Stomach smooth muscle (tissue), 2 donors: ENCODE measurements at regions not wholly inside any gene's neighbourhood (a gene's known extent, or its start where the extent isn't known, plus 50 kb on each side); places are given as distances from the start of the nearest gene placed in this dataset.

Experiments used
- H3K27ac ChIP-seq: one replicate; pipeline ENCODE4 v1.7.0; 2013; ENCODE audit warnings: mild to moderate bottlenecking, low read length, inconsistent platforms
- H3K27me3 ChIP-seq, 2 donors: one replicate each; pipeline ENCODE4 v1.7.0; 2013; ENCODE audit warnings: low read length in 2 of 2; ENCODE audit not compliant: insufficient read depth in 2 of 2, control insufficient read depth in 1 of 2
- H3K36me3 ChIP-seq, 2 donors: one replicate each; pipeline ENCODE4 v1.7.0; 2013; ENCODE audit warnings: low read length in 2 of 2; ENCODE audit not compliant: control insufficient read depth in 2 of 2, insufficient read depth in 2 of 2
- H3K4me1 ChIP-seq: one replicate; pipeline ENCODE4 v1.7.0; 2013; ENCODE audit warnings: low read length; ENCODE audit not compliant: control insufficient read depth, insufficient read depth
- H3K4me3 ChIP-seq, 2 donors: one replicate each; pipeline ENCODE4 v1.7.0; 2013; ENCODE audit warnings: low read length in 2 of 2
- H3K9ac ChIP-seq, 2 donors: one replicate each; pipeline ENCODE4 v1.7.0; 2013; ENCODE audit warnings: low read length in 2 of 2, mild to moderate bottlenecking in 1 of 2
- H3K9me3 ChIP-seq, 2 donors: one replicate each; pipeline ENCODE4 v1.7.0; 2013; ENCODE audit warnings: low read length in 2 of 2; ENCODE audit not compliant: control insufficient read depth in 2 of 2
- donor health status: healthy.
- donor health status: Pancreatic carcinoma.

GRCh38 chr10:33991924-33992323 lies 657.5 kb upstream of the NRP1 start:
- H3K36me3 ChIP-seq, result no peaks in the 10 kb centered on the region
- H3K27ac ChIP-seq, result no peak overlapping the region
- no peak overlapping the region for H3K4me3 ChIP-seq
- no peak overlapping the region for H3K9ac ChIP-seq
- H3K9me3 ChIP-seq, result no peaks in the 10 kb centered on the region
- no peaks in the 10 kb centered on the region for H3K4me1 ChIP-seq
- H3K27me3 ChIP-seq, result no peaks in the 10 kb centered on the region

- no peak overlapping the region for H3K27ac ChIP-seq
- H3K9ac ChIP-seq, result no peak overlapping the region
- peaks cover 0 to 3% of the 10 kb centered on the region in 2 donors for H3K9me3 ChIP-seq
- H3K4me1 ChIP-seq, result no peaks in the 10 kb centered on the region
- no peaks in the 10 kb centered on the region for H3K36me3 ChIP-seq
- no peaks in the 10 kb centered on the region for H3K27me3 ChIP-seq
- H3K4me3 ChIP-seq, result no peak overlapping the region
These were observed 652.0 kb upstream of the NRP1 start for GRCh38 chr10:33986515-33986914.

DNA sequence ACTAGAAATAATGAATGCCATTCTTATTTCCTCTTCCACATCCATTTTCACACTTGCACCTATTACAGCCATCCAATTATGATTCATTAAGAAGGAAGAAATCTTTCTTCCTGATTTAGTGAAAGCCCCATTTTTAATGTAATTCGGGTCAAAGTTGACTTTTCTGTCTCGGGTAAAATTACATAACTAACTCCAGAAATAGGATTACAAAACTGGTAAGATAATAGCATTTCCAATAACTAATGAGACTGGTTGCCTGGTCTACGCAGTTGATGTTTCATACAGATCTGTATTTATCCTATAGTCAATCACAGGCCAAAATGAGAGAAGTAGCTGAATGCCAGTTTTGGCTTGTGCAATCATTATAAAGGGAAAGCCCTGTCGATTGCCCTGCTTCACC lies 651.5 kb upstream of the NRP1 start:
- Histone ChIP-seq H3K36me3 (no peaks in the 10 kb centered on the region), H3K27ac (no peak overlapping the region), H3K9me3 (peaks cover 0 to 3% of the 10 kb centered on the region in 2 donors), H3K27me3 (no peaks in the 10 kb centered on the region), H3K4me1 (no peaks in the 10 kb centered on the region), H3K9ac (no peak overlapping the region), H3K4me3 (no peak overlapping the region)

- Histone ChIP-seq H3K4me1 (no peaks in the 10 kb centered on the region), H3K9me3 (peaks cover 0 to 3% of the 10 kb centered on the region in 2 donors), H3K36me3 (no peaks in the 10 kb centered on the region), H3K4me3 (no peak overlapping the region), H3K27ac (no peak overlapping the region), H3K9ac (no peak overlapping the region), H3K27me3 (no peaks in the 10 kb centered on the region)
These were observed 648.5 kb upstream of the NRP1 start for GRCh38 chr10:33982995-33983394.

DNA sequence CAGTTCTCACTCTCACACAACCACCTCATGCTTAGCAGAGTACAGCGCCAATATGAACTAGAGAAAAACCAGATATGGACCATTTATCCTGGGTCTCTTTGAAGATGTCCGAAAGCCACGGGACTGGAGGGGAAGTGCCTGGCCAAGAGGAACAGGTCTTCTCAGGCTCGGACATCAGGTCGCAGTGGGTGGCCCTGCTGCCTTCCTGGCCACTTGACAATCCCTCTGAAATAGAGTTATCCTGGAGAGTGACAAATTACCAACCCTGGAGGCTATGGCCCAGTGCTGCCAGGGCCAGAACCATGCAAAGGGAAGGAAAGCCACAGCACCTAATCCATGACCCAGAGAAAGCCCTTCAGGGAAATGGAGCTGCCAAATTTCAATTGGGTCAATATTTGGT lies 646.8 kb upstream of the NRP1 start:
- Histone ChIP-seq H3K4me1 (no peaks in the 10 kb centered on the region), H3K9ac (no peak overlapping the region), H3K36me3 (no peaks in the 10 kb centered on the region), H3K4me3 (no peak overlapping the region), H3K9me3 (peaks cover 0 to 3% of the 10 kb centered on the region in 2 donors), H3K27ac (no peak overlapping the region), H3K27me3 (no peaks in the 10 kb centered on the region)

DNA sequence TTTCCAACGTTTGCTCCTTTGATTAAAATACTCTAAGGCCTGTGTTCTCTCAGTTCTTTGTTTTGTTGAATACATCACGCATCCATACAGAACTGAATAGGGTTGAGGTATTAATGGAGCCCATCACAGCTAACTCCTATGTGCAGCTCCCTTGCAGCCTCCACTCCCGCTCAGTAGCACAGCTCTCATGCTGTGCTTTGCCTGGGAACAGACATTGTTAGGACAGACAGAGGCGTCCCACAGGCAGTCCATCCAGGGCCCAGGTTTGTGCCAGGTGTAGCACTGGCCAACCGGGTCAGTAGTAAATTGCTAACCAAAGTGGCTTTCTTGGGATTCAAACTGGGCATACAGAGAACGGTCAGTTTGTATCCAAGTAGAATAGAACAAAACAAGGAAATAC lies 644.7 kb upstream of the NRP1 start:
- Histone ChIP-seq H3K9ac (no peak overlapping the region), H3K9me3 (peaks cover 0 to 3% of the 10 kb centered on the region in 2 donors)

DNA sequence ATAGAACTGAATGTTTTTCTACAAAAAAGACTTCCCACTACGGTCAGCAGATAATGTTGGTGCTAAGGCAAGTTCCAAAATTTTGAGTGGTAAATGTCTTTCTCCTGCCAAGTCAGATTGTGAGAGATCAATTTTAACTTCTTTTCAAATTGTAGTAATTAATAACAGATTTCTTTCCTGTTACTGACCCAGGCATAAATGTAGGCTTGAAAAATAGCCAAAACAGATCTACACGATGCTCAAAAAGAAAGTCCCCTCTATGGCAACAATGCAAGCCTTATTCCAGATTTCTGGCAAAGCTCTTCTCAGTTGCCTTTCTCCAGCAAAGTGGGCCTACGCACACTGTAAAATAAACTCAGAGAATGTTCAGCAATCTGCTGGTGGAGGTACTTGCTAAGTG lies 641.0 kb upstream of the NRP1 start:
- H3K27me3 ChIP-seq, result no peaks in the 10 kb centered on the region
- no peak overlapping the region for H3K27ac ChIP-seq
- H3K9ac ChIP-seq, result no peak overlapping the region
- no peaks in the 10 kb centered on the region for H3K9me3 ChIP-seq
- H3K36me3 ChIP-seq, result no peaks in the 10 kb centered on the region
- H3K4me3 ChIP-seq, result no peak overlapping the region
- no peaks in the 10 kb centered on the region for H3K4me1 ChIP-seq

More for the DNA sequence above, 644.7 kb upstream of the NRP1 start:
- Histone ChIP-seq H3K36me3 (no peaks in the 10 kb centered on the region), H3K4me3 (no peak overlapping the region), H3K27ac (no peak overlapping the region), H3K4me1 (no peaks in the 10 kb centered on the region), H3K27me3 (no peaks in the 10 kb centered on the region)

DNA sequence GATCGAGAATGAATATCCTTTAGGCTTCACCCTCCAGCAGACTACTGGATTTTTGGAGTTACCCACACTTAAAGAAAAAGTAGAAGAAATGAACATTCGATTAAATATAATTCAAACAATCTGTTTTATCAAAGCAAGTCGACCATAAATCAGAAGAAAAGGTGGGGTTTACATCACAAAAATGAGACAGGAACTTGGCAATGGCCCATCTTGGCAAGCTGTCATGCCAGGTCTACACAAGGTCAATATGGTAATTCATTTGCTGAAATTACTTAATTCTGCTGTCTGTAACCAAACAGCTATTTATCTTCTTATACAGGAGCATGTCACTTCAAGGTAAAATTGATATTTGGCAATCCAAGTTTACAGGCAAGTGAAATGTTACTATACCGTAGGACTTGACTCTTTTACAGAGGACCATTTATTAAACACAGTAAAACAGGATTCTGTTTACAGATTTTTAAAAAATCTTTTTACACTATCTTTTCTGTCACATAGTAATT lies 640.6 kb upstream of the NRP1 start:
- Histone ChIP-seq H3K27me3 (no peaks in the 10 kb centered on the region), H3K9ac (no peak overlapping the region), H3K4me3 (no peak overlapping the region), H3K27ac (no peak overlapping the region), H3K9me3 (no peaks in the 10 kb centered on the region), H3K4me1 (no peaks in the 10 kb centered on the region), H3K36me3 (no peaks in the 10 kb centered on the region)

DNA sequence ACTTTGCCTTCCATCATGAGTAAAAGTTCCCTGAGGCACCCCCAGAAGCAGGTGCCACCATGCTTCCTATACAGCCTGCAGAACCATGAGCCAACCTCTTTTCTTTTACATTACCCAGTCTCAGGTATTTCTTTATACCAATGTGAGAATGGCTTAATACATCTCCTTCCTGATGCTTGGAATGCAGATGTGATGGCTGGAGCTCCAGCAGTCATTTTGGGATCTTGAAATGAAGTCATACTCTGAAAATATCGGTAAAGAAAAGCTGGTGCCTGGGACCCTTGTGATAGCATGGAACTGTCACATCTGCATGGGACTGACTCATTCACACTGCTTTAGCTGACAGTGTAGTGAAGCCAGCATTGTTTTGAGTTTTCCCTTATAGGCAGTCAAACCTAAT lies 634.5 kb upstream of the NRP1 start:
- no peak overlapping the region for H3K9ac ChIP-seq
- no peaks in the 10 kb centered on the region for H3K36me3 ChIP-seq
- H3K4me1 ChIP-seq, result no peaks in the 10 kb centered on the region
- H3K9me3 ChIP-seq, result peaks cover 0 to 4% of the 10 kb centered on the region in 2 donors
- no peak overlapping the region for H3K4me3 ChIP-seq
- no peaks in the 10 kb centered on the region for H3K27me3 ChIP-seq
- H3K27ac ChIP-seq, result no peak overlapping the region

DNA sequence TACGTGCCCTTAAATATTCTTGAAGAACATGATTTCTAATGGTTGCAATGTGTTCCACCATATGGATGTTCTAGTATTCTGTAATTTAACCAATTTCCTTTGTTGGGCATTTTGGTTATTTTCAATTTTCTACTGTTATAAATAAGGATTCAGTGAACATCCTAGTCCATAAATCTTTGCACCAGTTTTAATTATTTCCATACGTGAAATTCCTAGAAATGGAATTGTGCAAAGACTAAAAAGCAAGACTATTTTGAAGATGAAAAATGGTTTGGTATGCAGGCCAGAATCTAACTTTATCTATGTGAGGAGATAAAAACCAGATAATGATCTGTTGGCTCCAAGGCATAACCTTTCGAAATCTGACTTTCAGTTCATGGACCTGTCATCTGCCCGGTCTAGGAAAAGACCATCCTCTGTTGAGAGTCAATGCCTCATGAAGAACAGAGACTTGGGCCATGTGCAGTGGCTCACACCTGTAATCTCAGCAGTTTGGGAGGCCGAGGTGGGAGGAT lies 633.2 kb upstream of the NRP1 start:
- no peaks in the 10 kb centered on the region for H3K36me3 ChIP-seq
- no peak overlapping the region for H3K27ac ChIP-seq
- peaks cover 0 to 4% of the 10 kb centered on the region in 2 donors for H3K9me3 ChIP-seq
- H3K27me3 ChIP-seq, result no peaks in the 10 kb centered on the region
- no peak overlapping the region for H3K9ac ChIP-seq
- no peak overlapping the region for H3K4me3 ChIP-seq
- no peaks in the 10 kb centered on the region for H3K4me1 ChIP-seq

GRCh38 chr10:33966946-33967345 lies 632.5 kb upstream of the NRP1 start:
- H3K36me3 ChIP-seq, result no peaks in the 10 kb centered on the region
- H3K27me3 ChIP-seq, result no peaks in the 10 kb centered on the region
- H3K4me3 ChIP-seq, result no peak overlapping the region
- H3K4me1 ChIP-seq, result no peaks in the 10 kb centered on the region
- H3K9me3 ChIP-seq, result peaks cover 0 to 4% of the 10 kb centered on the region in 2 donors
- no peak overlapping the region for H3K27ac ChIP-seq
- no peak overlapping the region for H3K9ac ChIP-seq
